ENCODE measurements at regions not wholly inside any gene's neighbourhood (a gene's known extent, or its start where the extent isn't known, plus 50 kb on each side); places are given as distances from the start of the nearest gene placed in this dataset.
"Not testable (repeated sequence)": the region's sequence is repeated elsewhere in the genome, so short reads cannot be mapped to it uniquely, and the experiment has no call there.

GRCh38 chr2:95713470-95714177 is 121.8 kb downstream of the TRIM43 start:
- not testable (repeated sequence) for TF ChIP-seq REST (IDR thresholded peaks at IDR 0.05; ENCODE audit: low read depth); POLR2A (IDR thresholded peaks at IDR 0.05; ENCODE audit: borderline replicate concordance, extremely low read depth, insufficient read depth, insufficient read length); EZH2 (IDR thresholded peaks at IDR 0.05); SRF (IDR thresholded peaks at IDR 0.05; ENCODE audit: low read depth)

All from HCT116 (cell line).